Calu3 (cell line): ENCODE measurements at regions not wholly inside any gene's neighbourhood (a gene's known extent, or its start where the extent isn't known, plus 50 kb on each side); places are given as distances from the start of the nearest gene placed in this dataset.

Experiments
- BruUV-seq: library from RNA; stranded (reverse); fragments of 400-500 nt; replicated peaks from 2 replicates; lab custom pipeline; 2021; lab: Mats Ljungman, UMichigan
- CTCF ChIA-PET: fragments of 300-600 bp; sonication (Branson Sonifier 250); formaldehyde crosslinking; loops from one replicate; lab custom pipeline; 2022; ENCODE audit warnings: antibody characterized with exemption; lab: Charles Lee
- DNase-seq: peaks from one replicate; pipeline ENCODE4 v3.0.0; 2022
- H3K27ac Mint-ChIP-seq: one replicate; pipeline ENCODE4 v1.8.0; 2022; ENCODE audit warnings: mixed read lengths; ENCODE audit not compliant: unreplicated experiment
- H3K27me3 Mint-ChIP-seq: one replicate; pipeline ENCODE4 v1.8.0; 2022; ENCODE audit warnings: mixed read lengths; ENCODE audit not compliant: unreplicated experiment
- H3K36me3 Mint-ChIP-seq: one replicate; pipeline ENCODE4 v1.8.0; 2022; ENCODE audit warnings: mild to moderate bottlenecking, moderate library complexity, mixed read lengths; ENCODE audit not compliant: insufficient read depth, unreplicated experiment
- H3K4me1 Mint-ChIP-seq: one replicate; pipeline ENCODE4 v1.8.0; 2022; ENCODE audit warnings: mild to moderate bottlenecking, low read depth, mixed read lengths; ENCODE audit not compliant: unreplicated experiment
- H3K4me3 Mint-ChIP-seq: one replicate; pipeline ENCODE4 v1.8.0; 2022; ENCODE audit warnings: mild to moderate bottlenecking, low read depth, moderate library complexity, mixed read lengths; ENCODE audit not compliant: unreplicated experiment
- H3K9me3 Mint-ChIP-seq: one replicate; pipeline ENCODE4 v1.8.0; 2022; ENCODE audit warnings: low read depth, mixed read lengths; ENCODE audit not compliant: unreplicated experiment
- intact Hi-C: fragments of 100-400 bp; cut with micrococcal nuclease; formaldehyde crosslinking; loops from one replicate; pipeline ENCODE4 v1.10.0; 2022; ENCODE audit not compliant: unreplicated experiment
- TF ChIP-seq, protein P1 (sequence below): fragments of 200-600 bp; IDR thresholded peaks from one replicate; pipeline ENCODE4 v1.8.0; 2022; ENCODE audit warnings: antibody characterized with exemption; ENCODE audit not compliant: unreplicated experiment

DNA sequence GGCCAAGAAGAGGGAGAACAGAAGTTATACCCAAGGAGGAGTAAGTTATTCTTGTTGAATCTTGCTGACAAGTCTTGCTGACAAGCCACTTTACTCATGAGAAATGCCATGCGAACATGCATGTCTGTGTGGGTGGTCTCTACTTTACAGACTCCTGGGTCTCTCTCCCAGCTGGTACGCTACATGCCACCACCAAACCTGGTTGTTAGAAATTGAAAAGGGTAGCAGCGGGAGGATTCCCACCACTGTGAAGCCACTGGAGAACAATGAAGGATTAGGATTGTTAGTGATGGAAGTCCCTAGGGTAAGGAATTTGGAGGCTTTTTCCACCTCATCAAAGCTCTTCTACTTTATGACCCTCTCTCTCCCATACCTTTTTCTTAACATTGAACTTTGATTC, 53.6 kb upstream of the GABRB2 start:
- Mint-ChIP-seq H3K4me3 (no peak overlapping the region), H3K9me3 (peaks cover 11% of the 10 kb centered on the region), H3K27me3 (no peaks in the 10 kb centered on the region), H3K4me1 (no peaks in the 10 kb centered on the region), H3K36me3 (no peaks in the 10 kb centered on the region), H3K27ac (no peak overlapping the region)
- no peak for DNase-seq
- CTCF ChIA-PET: no interaction called here
- no TSS peak for BruUV-seq
- TF ChIP-seq, protein P1, sequence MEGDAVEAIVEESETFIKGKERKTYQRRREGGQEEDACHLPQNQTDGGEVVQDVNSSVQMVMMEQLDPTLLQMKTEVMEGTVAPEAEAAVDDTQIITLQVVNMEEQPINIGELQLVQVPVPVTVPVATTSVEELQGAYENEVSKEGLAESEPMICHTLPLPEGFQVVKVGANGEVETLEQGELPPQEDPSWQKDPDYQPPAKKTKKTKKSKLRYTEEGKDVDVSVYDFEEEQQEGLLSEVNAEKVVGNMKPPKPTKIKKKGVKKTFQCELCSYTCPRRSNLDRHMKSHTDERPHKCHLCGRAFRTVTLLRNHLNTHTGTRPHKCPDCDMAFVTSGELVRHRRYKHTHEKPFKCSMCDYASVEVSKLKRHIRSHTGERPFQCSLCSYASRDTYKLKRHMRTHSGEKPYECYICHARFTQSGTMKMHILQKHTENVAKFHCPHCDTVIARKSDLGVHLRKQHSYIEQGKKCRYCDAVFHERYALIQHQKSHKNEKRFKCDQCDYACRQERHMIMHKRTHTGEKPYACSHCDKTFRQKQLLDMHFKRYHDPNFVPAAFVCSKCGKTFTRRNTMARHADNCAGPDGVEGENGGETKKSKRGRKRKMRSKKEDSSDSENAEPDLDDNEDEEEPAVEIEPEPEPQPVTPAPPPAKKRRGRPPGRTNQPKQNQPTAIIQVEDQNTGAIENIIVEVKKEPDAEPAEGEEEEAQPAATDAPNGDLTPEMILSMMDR: no peak
- intact Hi-C loops: no loop called here

DNA sequence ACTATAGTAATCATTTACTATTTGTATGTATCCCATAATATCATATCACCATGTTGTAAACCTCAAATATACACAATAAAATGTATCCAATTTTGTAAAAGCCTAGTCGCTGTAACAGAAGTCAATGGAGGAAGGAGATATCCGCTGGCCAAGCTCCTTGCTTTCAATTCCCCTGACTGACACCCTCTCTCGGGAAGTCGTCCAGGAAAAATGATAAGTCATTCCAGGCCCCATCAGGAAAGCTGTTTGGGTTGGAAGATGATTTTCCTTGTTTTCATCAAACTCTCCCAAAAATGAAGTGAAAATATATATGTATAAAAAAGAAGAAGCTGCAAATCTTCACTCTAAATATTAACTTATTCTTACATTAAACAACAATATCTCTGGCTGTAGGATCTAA, 52.2 kb upstream of the GABRB2 start:
- no TSS peak for BruUV-seq
- H3K4me3 Mint-ChIP-seq: no peak overlapping the region
- CTCF ChIA-PET: interaction anchor here (0.6 kb wide), 1 partner anchor 1579 kb away, joined by 3 read pairs; no protein-coding TSS in a partner anchor
- no peaks in the 10 kb centered on the region for H3K4me1 Mint-ChIP-seq
- H3K9me3 Mint-ChIP-seq: peaks cover 13% of the 10 kb centered on the region
- TF ChIP-seq, protein P1: no peak
- intact Hi-C loops: no loop called here
- no peaks in the 10 kb centered on the region for H3K27me3 Mint-ChIP-seq
- DNase-seq: no peak
- H3K27ac Mint-ChIP-seq: no peak overlapping the region
- no peaks in the 10 kb centered on the region for H3K36me3 Mint-ChIP-seq
